BLaER1 treated with 17β-estradiol and CSF1 and Interleukin-3, amounts not matched to agents 10 nM and 100 nM (cell line): ENCODE measurements at regions not wholly inside any gene's neighbourhood (a gene's known extent, or its start where the extent isn't known, plus 50 kb on each side); places are given as distances from the start of the nearest gene placed in this dataset.

Source experiments
- H3K27ac ChIP-seq, 11 experiments: shearing (Covaris generic); formaldehyde crosslinking; 2 replicates each; pipeline ENCODE4 v1.8.1; 2022
- H3K27me3 ChIP-seq, 11 experiments: shearing (Covaris generic); formaldehyde crosslinking; 2 replicates each; pipeline ENCODE4 v1.8.1; 2022
- H3K36me3 ChIP-seq, 11 experiments: shearing (Covaris generic); formaldehyde crosslinking; 2 replicates each; pipeline ENCODE4 v1.8.1; 2022
- H3K4me1 ChIP-seq, 10 experiments: shearing (Covaris generic); formaldehyde crosslinking; 2 replicates each; pipeline ENCODE4 v1.8.1; 2022
- H3K4me2 ChIP-seq, 11 experiments: shearing (Covaris generic); formaldehyde crosslinking; 2 replicates each; pipeline ENCODE4 v1.8.1; 2022
- H3K4me3 ChIP-seq, 10 experiments: shearing (Covaris generic); formaldehyde crosslinking; 2 replicates each; pipeline ENCODE4 v1.8.1; 2022
- H3K9ac ChIP-seq, 11 experiments: shearing (Covaris generic); formaldehyde crosslinking; 2 replicates each; pipeline ENCODE4 v1.8.1; 2022
- H3K9me3 ChIP-seq, 11 experiments: shearing (Covaris generic); formaldehyde crosslinking; replicated peaks in 1 of 11; 2 replicates each; pipeline ENCODE4 v1.8.1; 2022
- H4K20me1 ChIP-seq, 11 experiments: shearing (Covaris generic); formaldehyde crosslinking; 2 replicates each; pipeline ENCODE4 v1.8.1; 2022
- Cebpa-rat ChIP-seq, 11 experiments: shearing (Covaris generic); IDR thresholded peaks; 2 replicates each; pipeline ENCODE4 v1.8.1; 2022

DNA sequence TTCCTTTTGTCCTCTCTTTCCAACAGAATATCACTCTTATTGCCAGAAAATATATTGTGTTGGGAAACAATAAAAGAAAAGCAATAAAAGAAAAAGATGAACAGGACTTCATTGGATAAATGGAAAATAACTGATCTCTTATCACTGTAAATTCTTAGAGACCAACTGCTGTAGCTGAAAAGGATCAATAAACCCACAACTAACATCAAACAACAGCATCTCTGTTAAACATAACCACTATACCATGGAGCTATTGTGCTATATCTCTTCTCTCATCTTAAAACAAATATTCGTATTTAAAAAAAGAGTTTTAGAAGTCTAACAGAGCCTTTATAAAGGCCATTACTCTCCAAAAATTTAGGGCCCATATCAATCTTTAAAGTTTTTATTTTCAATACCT lies 502.4 kb downstream of the TMEM232 start:
- H3K4me1 ChIP-seq = peaks cover 0 to 26% (median 15%) of the 10 kb centered on the region in 10 experiments; a peak in 15 of 20 replicates
- H3K36me3 ChIP-seq = no peaks in the 10 kb centered on the region
- peaks cover 32 to 67% (median 58%) of the 10 kb centered on the region in 11 experiments for H3K9me3 ChIP-seq
- H4K20me1 ChIP-seq = no peaks in the 10 kb centered on the region
- H3K9ac ChIP-seq = no peak overlapping the region
- no peaks in the 10 kb centered on the region for H3K27me3 ChIP-seq
- no peak overlapping the region for H3K4me3 ChIP-seq
- no peak overlapping the region for H3K27ac ChIP-seq
- no peak for TF ChIP-seq Cebpa-rat (IDR thresholded peaks at IDR 0.05)
- no peak overlapping the region for H3K4me2 ChIP-seq

- Histone ChIP-seq H3K4me3 (no peak overlapping the region), H3K4me1 (peaks cover 0 to 10% (median 2%) of the 10 kb centered on the region in 10 experiments; a peak in 7 of 20 replicates), H4K20me1 (no peaks in the 10 kb centered on the region), H3K4me2 (no peak overlapping the region), H3K36me3 (no peaks in the 10 kb centered on the region), H3K27ac (no peak overlapping the region), H3K27me3 (no peaks in the 10 kb centered on the region), H3K9ac (no peak overlapping the region), H3K9me3 (peaks cover 30 to 59% (median 48%) of the 10 kb centered on the region in 11 experiments)
- no peak for TF ChIP-seq Cebpa-rat (IDR thresholded peaks at IDR 0.05)
These were observed 500.5 kb downstream of the TMEM232 start for GRCh38 chr5:110225949-110226348.

- H3K27ac ChIP-seq = no peak overlapping the region
- peaks cover 0 to 4% (median 0%) of the 10 kb centered on the region in 11 experiments; a peak in 1 of 22 replicates for H3K9me3 ChIP-seq
- no peaks in the 10 kb centered on the region for H3K27me3 ChIP-seq
- H3K4me2 ChIP-seq = no peak overlapping the region
- H3K36me3 ChIP-seq = no peaks in the 10 kb centered on the region
- no peak overlapping the region for H3K9ac ChIP-seq
- no peak for TF ChIP-seq Cebpa-rat (IDR thresholded peaks at IDR 0.05)
- no peaks in the 10 kb centered on the region for H4K20me1 ChIP-seq
- H3K4me1 ChIP-seq = no peaks in the 10 kb centered on the region
- no peak overlapping the region for H3K4me3 ChIP-seq
These were observed 486.7 kb downstream of the TMEM232 start for GRCh38 chr5:110239786-110240185.

DNA sequence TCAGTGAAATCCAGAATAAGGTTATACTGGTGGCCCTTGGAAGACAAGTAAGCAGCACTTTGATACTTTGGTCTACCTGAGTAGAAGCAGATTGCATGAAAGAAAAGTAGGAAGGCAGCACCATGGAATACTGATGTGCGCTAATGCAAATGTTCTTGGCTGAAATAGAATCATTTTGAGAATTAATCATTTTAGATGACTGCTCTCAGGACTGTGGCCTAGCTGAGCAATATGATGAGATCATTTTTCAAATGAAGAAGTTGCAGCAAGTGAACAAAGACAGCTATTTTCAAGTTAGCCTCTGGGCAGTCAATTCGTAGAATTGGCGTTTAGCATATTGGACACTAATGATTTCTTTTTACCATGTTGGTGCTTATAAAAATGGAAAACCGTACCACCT lies 483.5 kb downstream of the TMEM232 start:
- no peaks in the 10 kb centered on the region for H3K27me3 ChIP-seq
- no peak overlapping the region for H3K4me2 ChIP-seq
- no peak overlapping the region for H3K4me3 ChIP-seq
- TF ChIP-seq Cebpa-rat (IDR thresholded peaks at IDR 0.05) = no peak
- no peak overlapping the region for H3K27ac ChIP-seq
- no peaks in the 10 kb centered on the region for H3K36me3 ChIP-seq
- H4K20me1 ChIP-seq = no peaks in the 10 kb centered on the region
- no peak overlapping the region for H3K9ac ChIP-seq
- 0 out of 22 replicates have a peak, but pooled peaks cover 0 to 2% (median 0%) of the 10 kb centered on the region in 11 experiments for H3K9me3 ChIP-seq
- no peaks in the 10 kb centered on the region for H3K4me1 ChIP-seq

DNA sequence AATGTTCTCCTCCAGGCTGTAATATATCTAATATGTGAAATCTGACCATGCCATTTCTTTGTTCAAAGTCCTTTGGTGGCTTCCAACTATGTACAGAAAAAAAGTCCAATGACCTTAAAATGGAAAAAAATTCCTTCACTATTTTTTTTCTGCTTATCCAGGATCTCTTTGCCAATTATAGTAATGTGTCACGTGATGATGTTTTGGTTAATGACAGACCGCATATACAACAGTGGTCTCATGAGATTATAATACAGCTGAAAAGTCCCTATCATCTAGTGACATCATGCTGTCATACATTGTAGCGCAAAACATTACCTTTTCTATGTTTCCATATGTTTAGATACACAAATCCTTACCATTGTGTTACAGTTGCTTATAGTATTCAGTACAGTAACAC lies 477.6 kb downstream of the TMEM232 start:
- H3K4me3 ChIP-seq = no peak overlapping the region
- no peak overlapping the region for H3K27ac ChIP-seq
- H3K9ac ChIP-seq = no peak overlapping the region
- no peaks in the 10 kb centered on the region for H3K27me3 ChIP-seq
- no peaks in the 10 kb centered on the region for H3K4me1 ChIP-seq
- H3K36me3 ChIP-seq = no peaks in the 10 kb centered on the region
- H3K9me3 ChIP-seq = no peaks in the 10 kb centered on the region
- H4K20me1 ChIP-seq = no peaks in the 10 kb centered on the region
- no peak for TF ChIP-seq Cebpa-rat (IDR thresholded peaks at IDR 0.05)
- H3K4me2 ChIP-seq = no peak overlapping the region

DNA sequence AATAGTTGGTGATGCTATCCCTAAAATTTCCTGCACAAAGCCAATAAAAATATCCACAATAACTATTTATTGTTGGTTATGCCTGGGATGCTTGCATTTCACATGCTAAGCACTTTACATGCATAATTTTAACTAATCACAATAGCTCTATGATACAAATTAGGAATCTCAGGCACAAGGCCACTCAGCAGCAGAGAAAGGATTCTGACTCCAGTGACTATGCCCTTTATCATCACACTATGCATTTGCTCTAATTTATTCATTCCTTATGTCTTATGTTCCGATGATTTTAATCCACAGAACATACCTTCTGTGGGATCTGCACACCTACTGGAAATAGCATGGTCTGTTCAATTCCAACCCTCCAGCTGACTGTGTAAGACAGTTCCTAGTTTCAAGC lies 476.1 kb downstream of the TMEM232 start:
- Histone ChIP-seq H3K4me3 (no peak overlapping the region), H3K9ac (no peak overlapping the region), H3K27ac (no peak overlapping the region), H3K36me3 (no peaks in the 10 kb centered on the region), H4K20me1 (no peaks in the 10 kb centered on the region), H3K9me3 (no peaks in the 10 kb centered on the region), H3K4me1 (no peaks in the 10 kb centered on the region), H3K4me2 (no peak overlapping the region), H3K27me3 (no peaks in the 10 kb centered on the region)
- no peak for TF ChIP-seq Cebpa-rat (IDR thresholded peaks at IDR 0.05)

DNA sequence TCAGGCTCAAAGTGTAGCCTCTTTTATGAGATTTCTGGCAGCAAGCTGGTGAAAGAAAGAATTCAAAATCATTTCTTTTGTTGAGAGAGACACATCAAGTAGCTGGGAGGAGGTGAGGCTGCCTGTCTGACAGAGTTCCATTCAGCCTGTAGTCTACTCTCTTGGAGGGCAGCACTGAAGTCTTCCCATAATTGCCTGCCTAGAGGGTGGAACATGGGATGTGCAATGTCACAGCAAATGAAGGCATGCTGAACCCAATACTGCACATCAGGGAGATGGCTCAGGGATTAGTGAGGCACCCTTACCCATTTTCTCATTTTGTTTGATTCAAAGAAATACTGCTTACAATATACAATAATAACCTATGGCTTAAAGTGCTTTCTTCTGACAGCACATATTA lies 475.7 kb downstream of the TMEM232 start:
- Histone ChIP-seq H3K36me3 (no peaks in the 10 kb centered on the region), H3K9me3 (no peaks in the 10 kb centered on the region), H3K4me3 (no peak overlapping the region), H3K27me3 (no peaks in the 10 kb centered on the region), H3K4me2 (no peak overlapping the region), H4K20me1 (no peaks in the 10 kb centered on the region), H3K9ac (no peak overlapping the region), H3K27ac (no peak overlapping the region), H3K4me1 (no peaks in the 10 kb centered on the region)
- no peak for TF ChIP-seq Cebpa-rat (IDR thresholded peaks at IDR 0.05)

DNA sequence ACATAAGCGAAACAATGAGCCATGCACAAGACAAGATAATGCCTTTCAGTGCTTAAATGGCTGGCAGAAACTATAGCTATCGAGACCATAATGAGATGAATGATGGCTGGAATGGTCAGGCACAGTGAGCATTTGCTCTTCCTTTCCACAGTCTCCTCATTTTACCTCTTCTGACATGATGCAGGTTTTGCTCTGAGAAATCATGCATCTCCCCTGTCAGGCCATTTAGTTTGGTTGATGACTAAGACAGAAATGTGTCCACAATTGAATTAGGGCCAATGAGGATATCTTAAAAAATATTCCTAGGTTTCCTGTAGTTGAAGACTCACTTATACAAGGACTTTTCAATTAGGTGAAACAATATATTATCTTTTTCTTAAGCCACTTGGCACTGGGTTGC lies 475.1 kb downstream of the TMEM232 start:
- no peaks in the 10 kb centered on the region for H4K20me1 ChIP-seq
- no peak overlapping the region for H3K4me3 ChIP-seq
- no peaks in the 10 kb centered on the region for H3K27me3 ChIP-seq
- TF ChIP-seq Cebpa-rat (IDR thresholded peaks at IDR 0.05) = no peak
- no peaks in the 10 kb centered on the region for H3K9me3 ChIP-seq
- no peaks in the 10 kb centered on the region for H3K4me1 ChIP-seq
- H3K36me3 ChIP-seq = no peaks in the 10 kb centered on the region
- no peak overlapping the region for H3K9ac ChIP-seq
- H3K27ac ChIP-seq = no peak overlapping the region
- H3K4me2 ChIP-seq = no peak overlapping the region

GRCh38 chr5:110255194-110255593 lies 471.3 kb downstream of the TMEM232 start:
- H3K27me3 ChIP-seq = no peaks in the 10 kb centered on the region
- H3K9me3 ChIP-seq = no peaks in the 10 kb centered on the region
- H3K9ac ChIP-seq = no peak overlapping the region
- H4K20me1 ChIP-seq = no peaks in the 10 kb centered on the region
- H3K4me2 ChIP-seq = no peak overlapping the region
- TF ChIP-seq Cebpa-rat (IDR thresholded peaks at IDR 0.05) = no peak
- H3K27ac ChIP-seq = no peak overlapping the region
- H3K4me1 ChIP-seq = no peaks in the 10 kb centered on the region
- H3K36me3 ChIP-seq = no peaks in the 10 kb centered on the region
- no peak overlapping the region for H3K4me3 ChIP-seq

DNA sequence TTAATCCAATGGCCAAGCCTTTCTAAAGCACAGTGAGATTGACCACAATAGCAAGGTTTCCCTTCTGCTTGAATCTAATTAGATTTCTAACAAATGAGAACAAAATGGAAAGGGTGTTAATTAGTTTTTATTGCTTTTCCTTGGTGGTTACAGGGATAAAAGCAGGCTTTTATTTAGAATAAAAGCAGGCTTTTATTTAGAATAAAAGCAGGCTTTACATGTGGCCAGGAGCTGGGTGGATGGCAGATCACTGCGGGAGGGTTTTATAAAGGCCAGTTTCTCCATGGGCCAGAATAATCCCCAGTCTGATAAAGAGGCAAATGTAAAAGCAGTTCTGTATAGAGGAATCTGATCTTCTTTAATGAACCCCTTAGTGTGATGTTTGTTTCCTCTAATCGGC lies 470.2 kb downstream of the TMEM232 start:
- H3K27ac ChIP-seq = no peak overlapping the region
- H4K20me1 ChIP-seq = no peaks in the 10 kb centered on the region
- H3K9ac ChIP-seq = no peak overlapping the region
- TF ChIP-seq Cebpa-rat (IDR thresholded peaks at IDR 0.05) = no peak
- no peak overlapping the region for H3K4me2 ChIP-seq
- no peak overlapping the region for H3K4me3 ChIP-seq
- no peaks in the 10 kb centered on the region for H3K27me3 ChIP-seq
- H3K9me3 ChIP-seq = no peaks in the 10 kb centered on the region
- 0 out of 20 replicates have a peak, but pooled peaks cover 0 to 5% (median 0%) of the 10 kb centered on the region in 10 experiments for H3K4me1 ChIP-seq
- H3K36me3 ChIP-seq = no peaks in the 10 kb centered on the region
